ENCODE measurements at regions not wholly inside any gene's neighbourhood (a gene's known extent, or its start where the extent isn't known, plus 50 kb on each side); places are given as distances from the start of the nearest gene placed in this dataset.

DNA sequence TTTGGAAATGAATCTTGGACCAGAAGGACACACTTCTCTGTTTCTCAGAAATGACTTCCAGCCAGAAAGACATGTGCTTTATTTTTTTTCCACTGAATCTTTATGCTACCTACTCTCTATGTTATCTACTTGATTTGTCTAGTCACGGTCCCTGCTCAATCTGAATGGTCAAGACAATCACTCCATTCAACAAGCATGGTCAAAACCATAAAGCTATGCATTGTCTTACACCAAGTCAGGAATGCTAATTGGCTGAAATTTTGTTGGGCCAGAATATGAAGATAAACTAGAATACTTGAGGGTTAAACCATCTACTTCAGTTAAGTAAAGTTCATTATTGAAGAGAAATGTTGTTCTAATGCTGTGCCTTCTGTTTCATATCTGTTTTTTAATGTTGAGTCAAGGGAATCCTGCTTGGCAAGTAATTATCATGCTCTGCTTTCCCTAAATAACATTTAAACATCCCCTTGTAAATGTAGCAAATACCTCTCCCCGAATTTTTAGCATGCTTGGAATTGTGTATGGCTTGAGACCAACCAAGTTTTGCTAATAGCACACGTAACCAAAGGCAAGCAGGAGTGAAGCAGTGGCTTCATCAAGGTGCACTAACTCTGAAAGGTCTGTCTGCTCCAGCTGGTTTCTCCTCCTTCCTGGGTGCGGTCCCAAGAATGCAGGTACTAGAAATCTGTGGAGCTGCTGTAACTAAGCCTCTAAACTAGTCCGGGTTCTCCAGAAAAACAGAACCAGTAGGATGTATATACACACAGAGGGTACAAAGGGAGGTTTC lies 190.3 kb upstream of the CDYL start:
- no peak for DNase-seq

GRCh38 chr6:4584801-4585200 lies 191.4 kb upstream of the CDYL start:
- no peak for DNase-seq

GRCh38 chr6:4582506-4583417 lies 193.4 kb upstream of the CDYL start:
- DNase-seq = no peak

DNA sequence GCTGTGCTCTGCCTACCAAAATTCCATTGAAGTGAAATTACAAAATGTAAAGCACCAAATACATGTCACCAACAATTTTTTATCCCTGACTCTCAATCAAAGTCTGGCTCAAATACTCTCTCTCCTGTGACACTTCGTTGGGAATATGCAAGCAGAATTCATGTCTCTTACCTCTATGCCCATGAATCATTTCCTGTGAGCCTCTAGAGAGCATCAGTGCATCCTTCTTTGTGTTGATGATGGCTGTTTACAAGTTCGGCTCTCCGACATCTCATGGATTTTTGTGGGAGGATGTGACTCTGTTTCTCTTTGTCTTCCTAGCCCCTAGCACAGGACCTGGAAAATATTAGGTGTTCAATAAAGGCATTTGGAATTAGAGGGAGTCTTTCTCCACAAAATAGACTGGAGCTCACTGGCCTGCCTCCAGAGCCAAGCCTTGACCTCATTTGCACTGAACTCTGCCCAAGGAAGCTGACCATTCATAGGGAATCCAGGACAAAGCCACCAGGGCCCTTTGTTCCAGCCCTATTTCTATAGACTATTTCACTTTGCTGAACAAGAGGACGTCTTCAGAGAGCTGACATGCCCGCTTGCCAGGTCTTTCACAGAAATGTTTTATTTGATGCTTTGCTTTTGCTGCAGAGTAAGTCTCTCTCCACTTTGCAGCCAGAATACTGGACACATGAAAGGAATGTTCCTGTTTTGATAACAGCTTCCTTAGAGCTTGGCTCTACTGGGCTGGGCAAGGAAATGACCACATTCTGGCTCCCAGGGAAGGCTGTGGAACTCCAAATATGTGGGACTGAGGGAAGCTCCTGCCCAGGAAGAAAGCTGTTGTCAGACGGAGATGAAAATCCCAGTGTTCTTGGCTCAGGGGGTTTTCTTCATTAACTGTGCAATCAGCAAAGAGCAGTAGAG lies 194.5 kb upstream of the CDYL start:
- no peak for DNase-seq

- DNase-seq = no peak
Measured at GRCh38 chr6:4580361-4580760, 195.8 kb upstream of the CDYL start.

DNA sequence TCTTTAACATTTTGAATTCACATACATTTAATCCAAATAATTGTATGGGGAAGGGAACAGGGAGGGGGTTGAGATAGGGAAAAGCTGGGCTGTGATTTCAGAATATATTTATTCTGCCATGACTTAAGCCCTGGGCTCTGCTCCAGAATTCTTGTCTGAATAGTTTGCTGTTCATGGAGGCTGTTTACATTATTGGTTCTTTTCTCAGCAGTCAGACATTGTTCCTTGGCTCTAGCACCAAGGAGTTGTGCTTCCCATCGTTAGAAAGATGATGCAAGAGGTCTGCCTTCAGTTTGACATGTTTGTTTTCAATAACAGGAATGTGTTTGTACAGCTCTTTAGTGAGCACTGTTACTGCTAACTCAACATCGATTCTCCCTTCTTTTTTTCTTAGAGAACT lies 198.8 kb upstream of the CDYL start:
- DNase-seq = no peak

DNA sequence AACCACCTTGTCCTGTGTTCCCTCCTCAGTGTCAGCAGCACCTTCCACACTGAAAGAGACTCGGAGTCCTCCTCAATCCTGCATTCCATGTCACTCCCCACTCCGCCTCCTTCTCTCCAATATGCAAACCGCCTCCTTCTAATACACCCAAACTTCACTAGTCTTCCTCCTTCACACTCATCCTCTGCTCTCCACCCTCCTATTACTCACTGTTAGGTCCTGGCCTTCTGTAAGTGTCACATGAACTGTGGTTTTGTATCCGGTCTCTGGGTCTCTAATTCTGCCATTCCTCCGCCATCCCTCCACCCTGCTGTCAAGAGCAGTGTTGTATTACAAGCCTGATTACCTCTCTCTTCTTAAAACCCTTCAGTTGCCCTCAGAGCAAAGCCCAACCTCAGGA lies 200.5 kb upstream of the CDYL start:
- no peak for DNase-seq

GRCh38 chr6:4574007-4574406 lies 202.2 kb upstream of the CDYL start:
- no peak for DNase-seq

- DNase-seq = no peak
Measured at GRCh38 chr6:4571011-4571410, 205.2 kb upstream of the CDYL start.

GRCh38 chr6:4568138-4568537 lies 208.1 kb upstream of the CDYL start:
- no peak for DNase-seq

GRCh38 chr6:4567141-4567540 lies 209.1 kb upstream of the CDYL start:
- DNase-seq = no peak

- DNase-seq = no peak
Measured at GRCh38 chr6:4565301-4566250, 210.6 kb upstream of the CDYL start.

GRCh38 chr6:4564801-4565271 lies 211.4 kb upstream of the CDYL start:
- DNase-seq = no peak

DNA sequence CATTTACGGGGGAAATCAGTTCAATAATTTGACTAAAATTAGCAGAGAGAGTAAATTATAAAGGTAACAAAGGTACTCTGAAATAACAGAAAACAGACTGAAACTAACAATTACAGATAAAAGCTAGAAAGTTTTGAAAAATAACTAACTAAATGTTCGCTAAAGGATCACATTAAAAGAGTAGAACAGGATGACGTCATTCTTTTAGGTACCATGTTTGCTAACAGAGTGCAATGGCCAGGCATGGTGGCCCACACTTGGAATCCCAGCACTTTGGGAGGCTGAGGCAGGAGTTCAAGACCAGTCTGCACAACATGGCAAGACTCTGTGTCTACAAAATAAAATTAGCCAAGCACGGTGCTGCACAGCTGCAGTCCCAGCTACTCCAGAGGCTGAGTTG lies 212.3 kb upstream of the CDYL start:
- no peak for DNase-seq

GRCh38 chr6:4563156-4563555 lies 213.0 kb upstream of the CDYL start:
- no peak for DNase-seq

- DNase-seq = no peak
Measured at GRCh38 chr6:4561773-4562400, 214.3 kb upstream of the CDYL start.

DNA sequence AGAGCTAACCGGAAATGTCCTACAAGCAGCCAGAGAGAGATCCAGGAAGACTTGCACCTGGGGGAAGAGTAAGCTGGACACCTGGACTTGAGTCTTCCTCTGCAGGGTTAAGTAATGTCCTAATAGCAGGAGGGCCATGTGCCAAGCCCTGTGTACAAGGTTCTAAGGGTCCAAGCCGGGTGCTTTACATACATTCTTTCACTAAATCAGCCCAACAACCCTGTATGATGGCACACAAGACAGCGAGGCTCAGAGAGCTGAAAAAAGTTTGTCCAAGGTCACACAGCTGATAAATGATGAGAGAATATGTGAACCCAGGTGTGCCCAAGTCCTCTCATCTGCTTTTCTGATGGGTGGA lies 215.1 kb upstream of the CDYL start:
- no peak for DNase-seq

DNA sequence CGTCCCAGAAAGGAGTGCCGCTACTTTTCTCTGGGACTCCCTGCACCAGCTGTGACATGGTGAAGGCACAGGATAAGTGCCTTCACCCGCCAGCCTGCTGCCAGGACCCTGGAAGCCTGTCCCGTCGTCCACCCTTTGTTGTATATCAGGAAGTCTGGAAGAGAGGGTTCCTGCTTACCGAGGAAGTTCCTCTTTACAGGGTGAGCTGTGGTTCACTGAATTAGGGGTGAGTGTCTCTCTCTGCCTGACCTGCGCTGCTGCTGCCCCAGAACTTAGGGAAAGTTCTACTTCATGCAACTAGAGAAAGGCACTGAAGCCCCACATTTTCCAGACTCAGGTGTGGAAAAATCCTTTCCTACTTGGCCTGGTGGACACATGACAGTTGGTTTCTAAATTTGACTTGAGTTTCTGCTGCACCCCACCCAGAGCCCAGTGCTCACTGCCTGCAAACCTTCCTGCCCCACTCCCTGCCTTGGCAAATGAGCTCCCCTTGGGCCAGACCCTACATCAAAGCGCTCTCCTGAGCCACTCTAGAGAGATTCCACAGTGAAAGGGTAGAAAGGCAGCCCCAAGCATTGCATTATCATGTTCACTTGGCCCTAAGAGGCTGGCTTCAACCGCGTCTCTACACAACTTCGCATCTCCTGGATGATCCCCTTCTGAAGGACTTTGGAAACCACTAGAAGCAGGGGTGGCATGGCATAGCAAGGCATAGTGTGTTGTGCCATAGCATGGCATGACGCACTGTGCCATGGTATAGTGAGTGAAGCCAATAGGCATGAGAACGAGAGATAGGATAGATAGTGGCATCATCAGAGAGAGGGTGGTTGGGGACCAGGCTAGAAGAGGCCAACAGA lies 215.8 kb upstream of the CDYL start:
- DNase-seq = no peak

DNA sequence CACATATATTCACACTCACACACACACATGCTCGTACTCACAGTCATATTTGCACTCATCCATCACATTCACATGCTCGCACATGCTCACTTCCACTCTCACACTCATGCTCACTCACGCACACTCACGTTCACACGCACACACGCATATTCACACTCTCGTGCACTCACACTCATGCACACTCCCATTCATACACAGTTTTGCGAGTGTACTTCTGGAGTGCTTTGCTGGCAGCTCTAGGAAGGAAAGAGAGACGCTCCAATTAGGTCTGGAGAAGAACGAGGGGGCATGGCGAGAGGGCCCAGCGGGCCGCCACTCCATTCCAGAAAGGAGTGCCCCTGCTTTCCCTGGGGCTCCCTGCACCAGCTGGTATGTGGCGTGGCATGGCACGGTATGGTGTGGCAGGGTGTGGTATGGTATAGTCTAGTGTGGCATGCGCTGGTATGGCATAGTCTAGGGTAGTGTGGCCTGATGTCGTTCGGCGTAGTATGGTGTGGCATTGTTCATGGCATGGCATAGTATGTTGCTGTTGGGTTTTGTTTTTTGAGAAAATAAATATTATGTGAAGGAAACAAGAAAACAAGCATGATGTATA lies 216.8 kb upstream of the CDYL start:
- no peak for DNase-seq

DNA sequence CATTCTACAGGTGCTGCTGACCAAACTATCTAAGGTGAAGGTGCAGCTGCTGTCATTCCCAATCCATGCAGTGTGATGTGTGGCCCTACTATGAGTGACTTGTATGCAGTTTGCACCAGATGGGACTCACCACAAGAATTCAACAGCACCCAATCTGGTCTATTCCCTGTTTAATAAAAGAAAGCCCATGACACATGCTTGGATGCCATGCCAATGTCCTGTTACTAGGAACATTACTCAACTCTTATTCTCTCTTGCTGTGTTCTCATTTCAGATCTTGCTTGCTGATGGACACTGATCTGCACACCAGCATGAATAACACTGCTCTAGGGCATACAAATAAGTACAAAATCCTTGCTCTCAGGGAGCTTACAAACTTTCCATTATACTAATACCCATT lies 221.6 kb upstream of the CDYL start:
- DNase-seq = no peak

Measured in NCI-H2171 treated with DMSO at 0.1 percent for 48 hours (cell line).